ENCODE measurements at regions not wholly inside any gene's neighbourhood (a gene's known extent, or its start where the extent isn't known, plus 50 kb on each side); places are given as distances from the start of the nearest gene placed in this dataset.
A peak's percentile ranks its signal among the peaks of the same experiment; 100 is the strongest.

DNA sequence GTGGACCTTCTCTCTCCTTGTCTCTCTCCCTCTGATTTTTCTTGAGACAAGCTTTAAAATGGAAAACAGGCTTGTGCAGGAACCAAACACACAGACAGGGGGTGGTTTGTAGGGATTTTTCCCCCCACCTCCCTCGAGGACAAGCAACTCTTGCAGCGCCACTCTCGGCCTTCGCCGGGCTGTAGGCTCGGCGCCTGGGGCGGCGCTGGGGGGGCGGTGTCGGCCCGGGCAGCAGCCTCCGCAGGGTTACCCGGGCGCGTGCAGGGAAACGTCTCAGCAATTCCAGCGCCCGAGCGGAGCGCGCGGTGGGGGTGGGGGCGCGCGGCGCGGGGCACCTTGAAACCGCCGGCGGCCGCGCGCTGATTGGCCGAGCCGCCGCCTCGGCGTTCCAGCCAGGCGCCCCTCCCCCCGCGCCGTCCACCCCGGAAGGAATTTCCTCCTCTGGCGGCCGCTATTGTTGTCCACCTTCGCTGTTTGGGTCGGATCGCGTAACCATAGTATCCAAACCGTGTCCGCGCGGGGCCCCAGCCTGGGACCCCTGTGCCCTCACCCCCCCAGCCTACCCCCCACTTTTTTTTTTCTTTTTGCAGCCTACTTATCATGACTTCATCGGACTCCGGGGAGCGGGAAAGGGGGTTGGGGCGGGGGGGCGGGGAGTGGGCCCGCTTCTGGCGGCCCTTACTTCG, 59.8 kb upstream of the ACOT11 start:
- BruUV-seq (replicated peaks): no TSS peak
- Histone ChIP-seq H3K27ac (ENCODE audit: low read length) (peak overlapping the region; percentile 89), H3K4me1 (ENCODE audit: control insufficient read depth, insufficient read depth, low read length) (peaks cover 18% of the 10 kb centered on the region), H3K27me3 (ENCODE audit: control insufficient read depth, insufficient read depth, low read length) (no peaks in the 10 kb centered on the region), H3K36me3 (ENCODE audit: control insufficient read depth, insufficient read depth, low read length) (no peaks in the 10 kb centered on the region), H3K4me3 (ENCODE audit: low read depth in 2 of 2, low read length in 2 of 2) (peak overlapping the region; percentile 62 to 76), H3K9me3 (ENCODE audit: control insufficient read depth, insufficient read depth, low read depth, low read length) (no peaks in the 10 kb centered on the region)
- in situ Hi-C loops (cut with HindIII; ENCODE audit: low pct_unique_long_range_greater_than_20kb, low sequenced_read_pairs) (no loop called here), intact Hi-C loops (cut with micrococcal nuclease; ENCODE audit: unreplicated experiment) (loop anchor here (1.0 to 5.0 kb wide), 4 partner anchors 81 to 419 kb away; no protein-coding TSS in a partner anchor)
- ChIA-PET POLR2A (interaction anchor here (0.7 kb wide), 1 partner anchor 170 kb away, joined by 5 read pairs; no protein-coding TSS in a partner anchor), CTCF (interaction anchor here (0.7 kb wide), 2 partner anchors 24 to 269 kb away, joined by 3 to 4 read pairs; no protein-coding TSS in a partner anchor)
- ATAC-seq (peak; percentile 80), DNase-seq (ENCODE audit: low read depth, low spot score) (peak; percentile 12)
- TF ChIP-seq, protein P1, sequence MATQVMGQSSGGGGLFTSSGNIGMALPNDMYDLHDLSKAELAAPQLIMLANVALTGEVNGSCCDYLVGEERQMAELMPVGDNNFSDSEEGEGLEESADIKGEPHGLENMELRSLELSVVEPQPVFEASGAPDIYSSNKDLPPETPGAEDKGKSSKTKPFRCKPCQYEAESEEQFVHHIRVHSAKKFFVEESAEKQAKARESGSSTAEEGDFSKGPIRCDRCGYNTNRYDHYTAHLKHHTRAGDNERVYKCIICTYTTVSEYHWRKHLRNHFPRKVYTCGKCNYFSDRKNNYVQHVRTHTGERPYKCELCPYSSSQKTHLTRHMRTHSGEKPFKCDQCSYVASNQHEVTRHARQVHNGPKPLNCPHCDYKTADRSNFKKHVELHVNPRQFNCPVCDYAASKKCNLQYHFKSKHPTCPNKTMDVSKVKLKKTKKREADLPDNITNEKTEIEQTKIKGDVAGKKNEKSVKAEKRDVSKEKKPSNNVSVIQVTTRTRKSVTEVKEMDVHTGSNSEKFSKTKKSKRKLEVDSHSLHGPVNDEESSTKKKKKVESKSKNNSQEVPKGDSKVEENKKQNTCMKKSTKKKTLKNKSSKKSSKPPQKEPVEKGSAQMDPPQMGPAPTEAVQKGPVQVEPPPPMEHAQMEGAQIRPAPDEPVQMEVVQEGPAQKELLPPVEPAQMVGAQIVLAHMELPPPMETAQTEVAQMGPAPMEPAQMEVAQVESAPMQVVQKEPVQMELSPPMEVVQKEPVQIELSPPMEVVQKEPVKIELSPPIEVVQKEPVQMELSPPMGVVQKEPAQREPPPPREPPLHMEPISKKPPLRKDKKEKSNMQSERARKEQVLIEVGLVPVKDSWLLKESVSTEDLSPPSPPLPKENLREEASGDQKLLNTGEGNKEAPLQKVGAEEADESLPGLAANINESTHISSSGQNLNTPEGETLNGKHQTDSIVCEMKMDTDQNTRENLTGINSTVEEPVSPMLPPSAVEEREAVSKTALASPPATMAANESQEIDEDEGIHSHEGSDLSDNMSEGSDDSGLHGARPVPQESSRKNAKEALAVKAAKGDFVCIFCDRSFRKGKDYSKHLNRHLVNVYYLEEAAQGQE (IDR thresholded peaks at IDR 0.05; ENCODE audit: insufficient read depth in 1 of 2, low read depth in 2 of 2, low read length in 1 of 2): no peak
- TF ChIP-seq POLR2AphosphoS5 (IDR thresholded peaks at IDR 0.05; ENCODE audit: low read depth, low read length) (peak; percentile 52), TCF7L2 (IDR thresholded peaks at IDR 0.05; ENCODE audit: low read depth, low read length) (peak; percentile 83; the same call in 1 of the 2 replicates), SIN3A (IDR thresholded peaks at IDR 0.05; ENCODE audit: borderline replicate concordance, insufficient read depth, low read depth, low read length) (peak; percentile 85; the same call in 1 of the 2 replicates)
- TF ChIP-seq, protein P2, sequence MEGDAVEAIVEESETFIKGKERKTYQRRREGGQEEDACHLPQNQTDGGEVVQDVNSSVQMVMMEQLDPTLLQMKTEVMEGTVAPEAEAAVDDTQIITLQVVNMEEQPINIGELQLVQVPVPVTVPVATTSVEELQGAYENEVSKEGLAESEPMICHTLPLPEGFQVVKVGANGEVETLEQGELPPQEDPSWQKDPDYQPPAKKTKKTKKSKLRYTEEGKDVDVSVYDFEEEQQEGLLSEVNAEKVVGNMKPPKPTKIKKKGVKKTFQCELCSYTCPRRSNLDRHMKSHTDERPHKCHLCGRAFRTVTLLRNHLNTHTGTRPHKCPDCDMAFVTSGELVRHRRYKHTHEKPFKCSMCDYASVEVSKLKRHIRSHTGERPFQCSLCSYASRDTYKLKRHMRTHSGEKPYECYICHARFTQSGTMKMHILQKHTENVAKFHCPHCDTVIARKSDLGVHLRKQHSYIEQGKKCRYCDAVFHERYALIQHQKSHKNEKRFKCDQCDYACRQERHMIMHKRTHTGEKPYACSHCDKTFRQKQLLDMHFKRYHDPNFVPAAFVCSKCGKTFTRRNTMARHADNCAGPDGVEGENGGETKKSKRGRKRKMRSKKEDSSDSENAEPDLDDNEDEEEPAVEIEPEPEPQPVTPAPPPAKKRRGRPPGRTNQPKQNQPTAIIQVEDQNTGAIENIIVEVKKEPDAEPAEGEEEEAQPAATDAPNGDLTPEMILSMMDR (IDR thresholded peaks at IDR 0.05): no peak

DNA sequence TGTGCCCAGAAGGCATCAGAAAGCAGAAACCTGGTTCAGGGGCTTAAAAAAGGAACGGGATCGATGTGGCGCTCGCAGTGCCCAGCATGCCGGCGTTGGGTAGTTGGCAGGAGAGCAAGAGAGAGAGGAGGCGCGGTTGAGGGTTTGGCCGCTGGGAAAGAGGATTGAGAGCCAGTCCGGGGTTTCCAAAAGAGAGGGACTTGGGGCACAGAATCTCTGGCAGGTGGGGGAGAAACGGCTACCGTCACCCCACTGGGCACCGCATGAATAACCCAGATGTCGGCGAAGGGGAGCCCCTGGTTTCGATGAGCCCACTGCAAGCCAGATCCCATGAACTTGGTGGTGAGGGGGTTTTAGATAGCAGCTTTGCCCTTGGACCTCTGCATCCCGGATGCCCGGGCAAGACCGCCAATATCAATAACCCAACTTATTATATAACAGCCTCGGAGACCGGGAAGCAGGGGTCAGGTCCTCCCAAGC, 60.4 kb upstream of the ACOT11 start:
- ChIA-PET POLR2A (no interaction called here), CTCF (interaction anchor here (0.7 kb wide), 1 partner anchor 268 kb away, joined by 3 read pairs; no protein-coding TSS in a partner anchor)
- H3K27me3 ChIP-seq (ENCODE audit: control insufficient read depth, insufficient read depth, low read length): no peaks in the 10 kb centered on the region
- DNase-seq (ENCODE audit: low read depth, low spot score): no peak
- no peaks in the 10 kb centered on the region for H3K9me3 ChIP-seq (ENCODE audit: control insufficient read depth, insufficient read depth, low read depth, low read length)
- TF ChIP-seq TCF7L2 (IDR thresholded peaks at IDR 0.05; ENCODE audit: low read depth, low read length) (no peak), SIN3A (IDR thresholded peaks at IDR 0.05; ENCODE audit: borderline replicate concordance, insufficient read depth, low read depth, low read length) (no peak), POLR2AphosphoS5 (IDR thresholded peaks at IDR 0.05; ENCODE audit: low read depth, low read length) (no peak)
- TF ChIP-seq, protein P2 (IDR thresholded peaks at IDR 0.05): no peak
- TF ChIP-seq, protein P1 (IDR thresholded peaks at IDR 0.05; ENCODE audit: insufficient read depth in 1 of 2, low read depth in 2 of 2, low read length in 1 of 2): no peak
- H3K4me3 ChIP-seq (ENCODE audit: low read depth in 2 of 2, low read length in 2 of 2): peak overlapping the region; percentile 62 to 76
- intact Hi-C loops (cut with micrococcal nuclease; ENCODE audit: unreplicated experiment) (loop anchor here (1.0 to 5.0 kb wide), 4 partner anchors 80 to 419 kb away; no protein-coding TSS in a partner anchor), in situ Hi-C loops (cut with HindIII; ENCODE audit: low pct_unique_long_range_greater_than_20kb, low sequenced_read_pairs) (no loop called here)
- peak; percentile 21; the same call in 1 of the 2 replicates for ATAC-seq
- BruUV-seq (replicated peaks): no TSS peak
- peaks cover 18% of the 10 kb centered on the region for H3K4me1 ChIP-seq (ENCODE audit: control insufficient read depth, insufficient read depth, low read length)
- H3K36me3 ChIP-seq (ENCODE audit: control insufficient read depth, insufficient read depth, low read length): no peaks in the 10 kb centered on the region
- H3K27ac ChIP-seq (ENCODE audit: low read length): peak overlapping the region; percentile 89

All from Panc1 (cell line).